ENCODE measurements at regions not wholly inside any gene's neighbourhood (a gene's known extent, or its start where the extent isn't known, plus 50 kb on each side); places are given as distances from the start of the nearest gene placed in this dataset.
A peak's percentile ranks its signal among the peaks of the same experiment; 100 is the strongest.

- H3K9ac ChIP-seq (ENCODE audit: low read depth, low read length), result no peak overlapping the region
- H3K4me3 ChIP-seq (ENCODE audit: low read length), result no peak overlapping the region
- H3K27ac ChIP-seq (ENCODE audit: low read depth, low read length), result peak overlapping the region; percentile 12; the same call in 1 of the 2 replicates
- H3K27me3 ChIP-seq (ENCODE audit: insufficient read depth, low read length), result no peaks in the 10 kb centered on the region
- no peaks in the 10 kb centered on the region for H3K9me3 ChIP-seq (ENCODE audit: insufficient read depth, low read depth, low read length)
- H3K4me1 ChIP-seq (ENCODE audit: insufficient read depth, low read length), result peaks cover 5% of the 10 kb centered on the region; the same call in 1 of the 2 replicates
- no peaks in the 10 kb centered on the region for H3K36me3 ChIP-seq (ENCODE audit: insufficient read depth, low read length)
These were observed 1389.0 kb upstream of the IGFBP7 start for GRCh38 chr4:58499182-58499581.

GRCh38 chr4:58491620-58492019 lies 1381.4 kb upstream of the IGFBP7 start:
- 100% methylated on average over 1 of the region's 2 CpGs for WGBS
- Histone ChIP-seq H3K4me3 (ENCODE audit: low read length) (no peak overlapping the region), H3K9me3 (ENCODE audit: insufficient read depth, low read depth, low read length) (no peaks in the 10 kb centered on the region)

GRCh38 chr4:58477950-58478349 lies 1367.8 kb upstream of the IGFBP7 start:
- Histone ChIP-seq H3K9ac (ENCODE audit: low read depth, low read length) (no peak overlapping the region), H3K27ac (ENCODE audit: low read depth, low read length) (no peak overlapping the region), H3K27me3 (ENCODE audit: insufficient read depth, low read length) (no peaks in the 10 kb centered on the region), H3K9me3 (ENCODE audit: insufficient read depth, low read depth, low read length) (no peaks in the 10 kb centered on the region), H3K36me3 (ENCODE audit: insufficient read depth, low read length) (no peaks in the 10 kb centered on the region), H3K4me3 (ENCODE audit: low read length) (no peak overlapping the region), H3K4me1 (ENCODE audit: insufficient read depth, low read length) (no peaks in the 10 kb centered on the region)
- no CpG with 5 or more reads among the region's 1 CpG for WGBS

More at GRCh38 chr4:58491620-58492019, 1381.4 kb upstream of the IGFBP7 start:
- Histone ChIP-seq H3K9ac (ENCODE audit: low read depth, low read length) (no peak overlapping the region), H3K36me3 (ENCODE audit: insufficient read depth, low read length) (no peaks in the 10 kb centered on the region), H3K27ac (ENCODE audit: low read depth, low read length) (no peak overlapping the region), H3K4me1 (ENCODE audit: insufficient read depth, low read length) (no peaks in the 10 kb centered on the region; the same call in 1 of the 2 replicates), H3K27me3 (ENCODE audit: insufficient read depth, low read length) (no peaks in the 10 kb centered on the region)

- Histone ChIP-seq H3K27me3 (ENCODE audit: insufficient read depth, low read length) (no peaks in the 10 kb centered on the region), H3K27ac (ENCODE audit: low read depth, low read length) (no peak overlapping the region), H3K4me1 (ENCODE audit: insufficient read depth, low read length) (no peaks in the 10 kb centered on the region), H3K4me3 (ENCODE audit: low read length) (no peak overlapping the region), H3K9me3 (ENCODE audit: insufficient read depth, low read depth, low read length) (no peaks in the 10 kb centered on the region), H3K9ac (ENCODE audit: low read depth, low read length) (no peak overlapping the region), H3K36me3 (ENCODE audit: insufficient read depth, low read length) (no peaks in the 10 kb centered on the region)
- 97% methylated on average over 3 of the region's 3 CpGs for WGBS
These were observed 1367.3 kb upstream of the IGFBP7 start for GRCh38 chr4:58477513-58477912.

- no peak overlapping the region for H3K9ac ChIP-seq (ENCODE audit: low read depth, low read length)
- WGBS, result 100% methylated on average over 1 of the region's 2 CpGs
- H3K4me3 ChIP-seq (ENCODE audit: low read length), result no peak overlapping the region
- no peak overlapping the region for H3K27ac ChIP-seq (ENCODE audit: low read depth, low read length)
- no peaks in the 10 kb centered on the region for H3K4me1 ChIP-seq (ENCODE audit: insufficient read depth, low read length)
- H3K9me3 ChIP-seq (ENCODE audit: insufficient read depth, low read depth, low read length), result no peaks in the 10 kb centered on the region
- H3K36me3 ChIP-seq (ENCODE audit: insufficient read depth, low read length), result no peaks in the 10 kb centered on the region
- no peaks in the 10 kb centered on the region for H3K27me3 ChIP-seq (ENCODE audit: insufficient read depth, low read length)
These were observed 1364.9 kb upstream of the IGFBP7 start for GRCh38 chr4:58475097-58475496.

- no peak overlapping the region for H3K4me3 ChIP-seq (ENCODE audit: low read length)
- H3K9me3 ChIP-seq (ENCODE audit: insufficient read depth, low read depth, low read length), result no peaks in the 10 kb centered on the region; the same call in 1 of the 2 replicates
- no peaks in the 10 kb centered on the region for H3K4me1 ChIP-seq (ENCODE audit: insufficient read depth, low read length)
- no peaks in the 10 kb centered on the region for H3K36me3 ChIP-seq (ENCODE audit: insufficient read depth, low read length)
- WGBS, result 96% methylated on average over 13 of the region's 13 CpGs
- no peak overlapping the region for H3K27ac ChIP-seq (ENCODE audit: low read depth, low read length)
- H3K9ac ChIP-seq (ENCODE audit: low read depth, low read length), result no peak overlapping the region
- H3K27me3 ChIP-seq (ENCODE audit: insufficient read depth, low read length), result no peaks in the 10 kb centered on the region
These were observed 1354.8 kb upstream of the IGFBP7 start for GRCh38 chr4:58465031-58465430.

GRCh38 chr4:58456727-58457384 lies 1346.7 kb upstream of the IGFBP7 start:
- H3K4me1 ChIP-seq (ENCODE audit: insufficient read depth, low read length), result no peaks in the 10 kb centered on the region; the same call in 1 of the 2 replicates
- no peaks in the 10 kb centered on the region for H3K27me3 ChIP-seq (ENCODE audit: insufficient read depth, low read length)
- no peak overlapping the region for H3K9ac ChIP-seq (ENCODE audit: low read depth, low read length)
- no peak overlapping the region for H3K27ac ChIP-seq (ENCODE audit: low read depth, low read length)
- H3K4me3 ChIP-seq (ENCODE audit: low read length), result no peak overlapping the region
- H3K36me3 ChIP-seq (ENCODE audit: insufficient read depth, low read length), result no peaks in the 10 kb centered on the region
- no peaks in the 10 kb centered on the region for H3K9me3 ChIP-seq (ENCODE audit: insufficient read depth, low read depth, low read length)
- 96% methylated on average over 26 of the region's 26 CpGs for WGBS

- WGBS, result 96% methylated on average over 6 of the region's 6 CpGs
- Histone ChIP-seq H3K27ac (ENCODE audit: low read depth, low read length) (no peak overlapping the region), H3K27me3 (ENCODE audit: insufficient read depth, low read length) (no peaks in the 10 kb centered on the region)
These were observed 1343.8 kb upstream of the IGFBP7 start for GRCh38 chr4:58453956-58454355.

GRCh38 chr4:58451707-58452106 lies 1341.5 kb upstream of the IGFBP7 start:
- no peaks in the 10 kb centered on the region for H3K36me3 ChIP-seq (ENCODE audit: insufficient read depth, low read length)
- WGBS, result no CpG with 5 or more reads among the region's 2 CpGs
- no peak overlapping the region for H3K27ac ChIP-seq (ENCODE audit: low read depth, low read length)

More at GRCh38 chr4:58453956-58454355, 1343.8 kb upstream of the IGFBP7 start:
- Histone ChIP-seq H3K9ac (ENCODE audit: low read depth, low read length) (no peak overlapping the region), H3K9me3 (ENCODE audit: insufficient read depth, low read depth, low read length) (no peaks in the 10 kb centered on the region), H3K4me1 (ENCODE audit: insufficient read depth, low read length) (no peaks in the 10 kb centered on the region; the same call in 1 of the 2 replicates), H3K36me3 (ENCODE audit: insufficient read depth, low read length) (no peaks in the 10 kb centered on the region), H3K4me3 (ENCODE audit: low read length) (no peak overlapping the region)

GRCh38 chr4:58435871-58436270 lies 1325.7 kb upstream of the IGFBP7 start:
- Histone ChIP-seq H3K36me3 (ENCODE audit: insufficient read depth, low read length) (no peaks in the 10 kb centered on the region), H3K4me1 (ENCODE audit: insufficient read depth, low read length) (no peaks in the 10 kb centered on the region), H3K27ac (ENCODE audit: low read depth, low read length) (no peak overlapping the region), H3K9me3 (ENCODE audit: insufficient read depth, low read depth, low read length) (peaks cover 24% of the 10 kb centered on the region), H3K27me3 (ENCODE audit: insufficient read depth, low read length) (no peaks in the 10 kb centered on the region), H3K4me3 (ENCODE audit: low read length) (no peak overlapping the region), H3K9ac (ENCODE audit: low read depth, low read length) (no peak overlapping the region)
- 98% methylated on average over 11 of the region's 11 CpGs for WGBS

More at GRCh38 chr4:58451707-58452106, 1341.5 kb upstream of the IGFBP7 start:
- Histone ChIP-seq H3K4me3 (ENCODE audit: low read length) (no peak overlapping the region), H3K4me1 (ENCODE audit: insufficient read depth, low read length) (no peaks in the 10 kb centered on the region; the same call in 1 of the 2 replicates), H3K27me3 (ENCODE audit: insufficient read depth, low read length) (no peaks in the 10 kb centered on the region), H3K9ac (ENCODE audit: low read depth, low read length) (no peak overlapping the region), H3K9me3 (ENCODE audit: insufficient read depth, low read depth, low read length) (no peaks in the 10 kb centered on the region)

GRCh38 chr4:58413849-58414248 lies 1303.7 kb upstream of the IGFBP7 start:
- H3K27me3 ChIP-seq (ENCODE audit: insufficient read depth, low read length), result no peaks in the 10 kb centered on the region
- H3K27ac ChIP-seq (ENCODE audit: low read depth, low read length), result no peak overlapping the region
- WGBS, result 88% methylated on average over 1 of the region's 1 CpG
- no peaks in the 10 kb centered on the region for H3K9me3 ChIP-seq (ENCODE audit: insufficient read depth, low read depth, low read length)
- H3K4me3 ChIP-seq (ENCODE audit: low read length), result no peak overlapping the region
- no peaks in the 10 kb centered on the region for H3K36me3 ChIP-seq (ENCODE audit: insufficient read depth, low read length)
- no peaks in the 10 kb centered on the region for H3K4me1 ChIP-seq (ENCODE audit: insufficient read depth, low read length)
- H3K9ac ChIP-seq (ENCODE audit: low read depth, low read length), result no peak overlapping the region

GRCh38 chr4:58411904-58412303 lies 1301.7 kb upstream of the IGFBP7 start:
- no peaks in the 10 kb centered on the region for H3K4me1 ChIP-seq (ENCODE audit: insufficient read depth, low read length)
- H3K4me3 ChIP-seq (ENCODE audit: low read length), result no peak overlapping the region
- no peaks in the 10 kb centered on the region for H3K36me3 ChIP-seq (ENCODE audit: insufficient read depth, low read length)
- H3K27me3 ChIP-seq (ENCODE audit: insufficient read depth, low read length), result no peaks in the 10 kb centered on the region
- WGBS, result 96% methylated on average over 1 of the region's 2 CpGs
- no peak overlapping the region for H3K9ac ChIP-seq (ENCODE audit: low read depth, low read length)
- H3K9me3 ChIP-seq (ENCODE audit: insufficient read depth, low read depth, low read length), result no peaks in the 10 kb centered on the region
- H3K27ac ChIP-seq (ENCODE audit: low read depth, low read length), result no peak overlapping the region

All from HUES64 (cell line).